OCI-LY3 (cell line): ENCODE measurements at regions not wholly inside any gene's neighbourhood (a gene's known extent, or its start where the extent isn't known, plus 50 kb on each side); places are given as distances from the start of the nearest gene placed in this dataset.

Source experiments
- EZH2phosphoT487 ChIP-seq: fragments of 200-600 bp; shearing (Covaris generic); IDR thresholded peaks from 2 replicates; pipeline ENCODE4 v1.6.1; 2018; ENCODE audit warnings: antibody characterized with exemption, mixed run types, low read depth
- TF ChIP-seq, protein P1 (sequence below): fragments of 200-600, 300-600 bp; sonication (generic); IDR thresholded peaks from 2 replicates; pipeline ENCODE4 v1.5.1; 2014; ENCODE audit warnings: antibody characterized with exemption, low read length, low read depth

DNA sequence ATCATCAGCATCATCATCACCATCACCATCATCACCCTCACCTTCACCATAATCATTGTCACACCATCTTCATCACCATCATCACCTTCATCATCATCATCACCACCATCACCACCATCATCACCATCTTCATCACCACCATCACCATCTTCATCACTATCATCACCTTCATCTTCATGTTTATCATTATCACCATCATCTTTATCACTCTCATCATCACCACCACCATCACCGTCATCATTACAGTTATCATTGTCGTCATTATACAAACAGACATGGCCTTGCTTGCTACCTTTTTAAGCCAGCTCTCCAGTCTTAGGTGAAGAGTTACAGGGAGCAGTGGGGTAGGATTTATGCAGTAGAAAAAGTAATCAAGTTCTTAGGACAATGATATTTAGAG, 114.9 kb downstream of the IRF8 start:
- TF ChIP-seq, protein P1, sequence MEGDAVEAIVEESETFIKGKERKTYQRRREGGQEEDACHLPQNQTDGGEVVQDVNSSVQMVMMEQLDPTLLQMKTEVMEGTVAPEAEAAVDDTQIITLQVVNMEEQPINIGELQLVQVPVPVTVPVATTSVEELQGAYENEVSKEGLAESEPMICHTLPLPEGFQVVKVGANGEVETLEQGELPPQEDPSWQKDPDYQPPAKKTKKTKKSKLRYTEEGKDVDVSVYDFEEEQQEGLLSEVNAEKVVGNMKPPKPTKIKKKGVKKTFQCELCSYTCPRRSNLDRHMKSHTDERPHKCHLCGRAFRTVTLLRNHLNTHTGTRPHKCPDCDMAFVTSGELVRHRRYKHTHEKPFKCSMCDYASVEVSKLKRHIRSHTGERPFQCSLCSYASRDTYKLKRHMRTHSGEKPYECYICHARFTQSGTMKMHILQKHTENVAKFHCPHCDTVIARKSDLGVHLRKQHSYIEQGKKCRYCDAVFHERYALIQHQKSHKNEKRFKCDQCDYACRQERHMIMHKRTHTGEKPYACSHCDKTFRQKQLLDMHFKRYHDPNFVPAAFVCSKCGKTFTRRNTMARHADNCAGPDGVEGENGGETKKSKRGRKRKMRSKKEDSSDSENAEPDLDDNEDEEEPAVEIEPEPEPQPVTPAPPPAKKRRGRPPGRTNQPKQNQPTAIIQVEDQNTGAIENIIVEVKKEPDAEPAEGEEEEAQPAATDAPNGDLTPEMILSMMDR = no peak
- TF ChIP-seq EZH2phosphoT487 = no peak
